ENCODE measurements at regions not wholly inside any gene's neighbourhood (a gene's known extent, or its start where the extent isn't known, plus 50 kb on each side); places are given as distances from the start of the nearest gene placed in this dataset.

GRCh38 chr2:220181165-220181564 is 553.7 kb downstream of the SLC4A3 start:
- DNase-seq = no peak

GRCh38 chr2:220182790-220183189 is 555.4 kb downstream of the SLC4A3 start:
- DNase-seq = no peak

GRCh38 chr2:220185766-220186305 is 558.4 kb downstream of the SLC4A3 start:
- DNase-seq = no peak

- no peak for DNase-seq
These were observed 560.6 kb downstream of the SLC4A3 start for GRCh38 chr2:220188031-220188430.

DNA sequence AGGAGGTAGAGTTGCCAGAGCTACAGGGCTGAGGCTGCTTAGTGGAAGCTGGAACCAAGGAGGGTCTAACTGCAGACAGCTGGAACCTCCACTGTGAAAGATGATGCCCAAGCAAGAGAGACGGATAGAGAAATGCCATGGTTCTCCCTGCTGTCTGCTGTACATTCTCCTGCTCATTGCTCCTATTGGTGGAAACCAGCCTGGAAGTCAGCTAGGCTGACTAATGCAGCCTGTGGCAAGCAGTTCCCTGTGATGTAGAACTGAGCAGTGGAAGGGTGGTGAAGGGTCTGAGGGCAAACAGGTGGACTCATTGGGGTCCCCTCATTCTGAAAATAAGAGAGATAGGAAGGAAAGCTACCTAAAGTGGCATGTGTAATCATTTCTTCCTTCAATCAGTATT is 563.6 kb downstream of the SLC4A3 start:
- no peak for DNase-seq

GRCh38 chr2:220191737-220192136 is 564.3 kb downstream of the SLC4A3 start:
- DNase-seq = no peak

- DNase-seq = no peak
These were observed 565.7 kb downstream of the SLC4A3 start for GRCh38 chr2:220192994-220193753.

DNA sequence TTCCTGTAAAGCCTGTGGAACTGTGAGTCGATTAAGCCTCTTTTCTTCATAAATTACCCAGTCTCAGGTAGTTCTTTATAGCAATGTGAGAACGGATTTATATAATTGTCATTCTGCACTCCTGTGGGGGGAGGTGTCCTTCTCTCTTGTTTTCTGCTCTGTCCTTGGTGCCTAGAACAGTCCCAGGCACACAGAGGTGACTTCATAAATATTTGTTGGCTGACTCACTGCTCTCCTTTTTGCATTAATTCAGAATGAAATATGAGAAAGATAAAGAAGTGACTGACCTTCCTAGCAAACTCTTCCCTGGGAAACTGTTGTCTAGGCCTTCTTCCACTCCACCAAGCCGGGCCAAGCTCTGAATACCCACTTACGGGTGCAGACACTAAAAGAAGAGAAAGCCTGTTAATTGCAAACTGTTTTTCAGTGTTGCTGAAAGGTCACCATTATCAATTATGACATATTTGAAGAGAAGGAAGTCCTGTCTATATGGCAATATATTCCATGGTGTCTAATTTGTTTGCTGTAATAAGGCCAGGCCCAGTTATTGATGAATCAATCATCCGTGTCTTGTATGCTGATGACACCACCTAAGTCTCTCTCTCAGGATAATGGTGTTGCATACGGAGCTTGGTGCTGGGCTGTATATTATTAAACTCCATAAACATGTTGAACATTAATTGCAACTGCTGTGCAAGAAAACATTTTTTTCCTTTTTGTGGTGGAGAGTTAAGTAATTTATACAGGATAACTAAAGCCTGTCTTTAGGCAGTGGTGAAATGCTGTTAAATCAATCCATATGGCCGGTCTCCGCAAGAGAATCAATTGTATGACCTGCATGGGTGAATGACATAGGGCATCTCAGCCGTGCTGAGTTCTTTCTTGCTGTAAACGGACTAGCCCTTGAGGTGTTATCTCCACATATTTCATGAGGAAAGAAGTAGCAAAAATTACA is 567.5 kb downstream of the SLC4A3 start:
- DNase-seq = no peak

GRCh38 chr2:220198896-220199295 is 571.5 kb downstream of the SLC4A3 start:
- DNase-seq = no peak

- no peak for DNase-seq
These were observed 574.6 kb downstream of the SLC4A3 start for GRCh38 chr2:220202066-220202465.

DNA sequence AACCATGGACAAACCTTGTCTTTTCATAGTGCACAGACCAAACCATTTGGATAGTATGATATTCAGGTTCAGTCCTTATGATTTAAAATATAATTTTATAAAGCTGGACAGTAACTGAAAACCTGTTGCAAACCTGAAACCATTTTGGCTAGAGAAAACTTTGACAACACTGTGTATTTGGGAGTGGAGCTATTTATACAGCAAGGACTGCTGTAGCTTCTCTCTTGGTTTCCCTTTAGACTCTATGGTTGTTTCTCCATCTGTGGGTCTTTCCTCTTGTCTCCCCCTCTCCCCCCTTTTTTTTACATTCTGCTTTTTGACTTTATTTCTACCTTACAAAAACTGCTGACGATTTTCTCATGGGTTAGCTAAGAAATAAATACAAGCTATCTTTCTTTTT is 581.7 kb downstream of the SLC4A3 start:
- no peak for DNase-seq

- DNase-seq = no peak
These were observed 582.3 kb downstream of the SLC4A3 start for GRCh38 chr2:220209751-220210150.

GRCh38 chr2:220212296-220213080 is 585.1 kb downstream of the SLC4A3 start:
- DNase-seq = no peak

- no peak for DNase-seq
These were observed 588.4 kb downstream of the SLC4A3 start for GRCh38 chr2:220215785-220216184.

DNA sequence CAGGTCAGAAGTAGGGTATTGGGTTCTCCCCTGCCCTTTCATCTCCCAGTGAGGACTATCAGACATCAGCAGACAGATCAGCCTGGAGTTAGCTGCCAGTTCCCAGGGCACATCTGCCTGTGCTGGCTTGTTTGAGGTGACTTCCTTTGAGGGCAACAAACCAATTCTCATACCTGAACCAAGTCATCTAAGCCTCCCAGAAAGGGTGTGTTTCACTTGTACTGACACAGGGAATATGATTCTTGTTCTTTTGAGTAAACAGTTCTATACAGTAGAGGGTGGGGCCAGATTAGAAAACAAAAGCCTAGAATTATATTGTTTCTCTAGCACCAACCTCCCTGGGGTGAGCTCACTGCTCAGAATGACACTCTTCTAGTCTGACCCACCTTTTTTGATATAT is 591.9 kb downstream of the SLC4A3 start:
- DNase-seq = no peak

DNA sequence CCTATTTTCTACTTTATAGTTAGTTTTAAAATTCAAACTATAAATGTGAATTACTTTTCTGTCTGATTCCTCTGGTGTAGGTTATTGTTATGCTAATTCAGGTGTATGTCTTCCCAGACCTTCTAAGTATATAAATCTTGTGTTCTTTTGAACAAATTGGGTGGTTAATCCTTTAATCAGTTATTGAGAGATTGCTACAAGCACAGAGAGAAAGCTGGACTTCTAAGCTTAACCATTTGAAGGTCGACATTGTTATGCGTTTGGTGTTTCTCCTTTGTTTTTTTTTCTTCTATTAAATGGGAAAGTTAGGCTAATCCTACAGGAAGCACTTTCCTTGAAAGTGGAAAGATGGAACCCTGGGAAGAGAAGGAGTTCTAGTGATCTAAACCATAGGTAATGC is 592.6 kb downstream of the SLC4A3 start:
- DNase-seq = no peak

GRCh38 chr2:220221992-220222391 is 594.6 kb downstream of the SLC4A3 start:
- DNase-seq = no peak

GRCh38 chr2:220224691-220225543 is 597.5 kb downstream of the SLC4A3 start:
- DNase-seq = no peak

GRCh38 chr2:220226076-220226475 is 598.6 kb downstream of the SLC4A3 start:
- no peak for DNase-seq

DNA sequence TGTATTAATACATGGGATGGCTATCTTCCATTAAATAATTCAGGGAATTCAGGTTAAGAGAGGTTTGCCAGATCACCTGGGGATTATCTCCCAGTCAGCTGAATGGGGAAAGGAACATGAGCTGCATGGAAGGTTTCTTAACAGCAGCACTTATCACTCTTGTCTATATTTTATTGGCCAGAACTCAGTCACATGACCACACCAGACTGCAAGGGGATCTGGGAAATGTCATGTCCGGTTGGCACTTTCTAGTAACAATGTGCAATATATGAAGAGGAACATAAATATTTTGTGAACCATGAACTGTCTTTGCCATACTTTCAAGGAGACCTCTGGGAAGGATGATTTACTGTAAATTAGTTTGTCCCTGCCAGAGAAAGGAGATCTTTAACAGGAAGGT is 599.1 kb downstream of the SLC4A3 start:
- no peak for DNase-seq

DNA sequence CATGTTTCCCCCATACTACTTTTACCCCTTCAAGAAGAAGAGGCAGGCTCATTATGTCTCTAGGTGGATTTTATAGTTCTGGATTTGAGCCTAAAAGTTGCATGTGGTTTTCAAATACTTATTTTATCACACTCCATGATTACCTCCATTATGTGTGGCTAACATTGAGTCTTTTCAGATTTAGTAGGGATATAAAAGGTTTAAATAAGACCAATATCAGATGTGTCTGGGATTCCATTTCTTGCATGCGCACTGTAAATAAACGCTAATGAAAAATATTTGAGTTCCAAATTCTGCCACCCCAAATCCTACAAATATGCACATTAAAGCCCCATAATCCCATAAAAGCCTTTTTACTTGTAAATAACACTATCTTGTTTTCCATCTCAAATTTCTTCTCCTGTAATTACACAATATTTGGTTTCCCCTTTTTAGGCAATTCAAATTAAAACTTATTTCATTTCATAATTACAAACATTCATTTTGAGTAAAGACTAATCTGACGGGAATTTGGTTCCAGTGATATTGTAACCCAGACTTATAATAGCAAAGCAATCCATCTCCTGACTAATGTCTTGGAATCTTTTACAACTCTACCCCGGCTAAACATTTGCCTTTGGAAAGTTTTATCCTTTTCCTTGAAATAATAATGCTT is 600.0 kb downstream of the SLC4A3 start:
- no peak for DNase-seq
